Tibial nerve (tissue), 3 donors: ENCODE measurements at regions not wholly inside any gene's neighbourhood (a gene's known extent, or its start where the extent isn't known, plus 50 kb on each side); places are given as distances from the start of the nearest gene placed in this dataset.

ENCODE experiments used
- POLR2A ChIP-seq, 2 donors: fragments of 450-650 bp; IDR thresholded peaks; one replicate each; pipeline ENCODE4 v1.6.1; 2017; ENCODE audit warnings: antibody characterized with exemption in 2 of 2, mild to moderate bottlenecking in 2 of 2, moderate library complexity in 2 of 2
- TF ChIP-seq, protein P1 (sequence below), 5 experiments: fragments of 200-600 bp in 3 of 5; fragments of 450-650 bp in 2 of 5; sonication (generic) in 3 of 5; IDR thresholded peaks; one replicate each; pipeline ENCODE4 v1.5.1; 2016 to 2019; ENCODE audit warnings: antibody characterized with exemption in 5 of 5, mild to moderate bottlenecking in 3 of 5, moderate library complexity in 2 of 5

DNA sequence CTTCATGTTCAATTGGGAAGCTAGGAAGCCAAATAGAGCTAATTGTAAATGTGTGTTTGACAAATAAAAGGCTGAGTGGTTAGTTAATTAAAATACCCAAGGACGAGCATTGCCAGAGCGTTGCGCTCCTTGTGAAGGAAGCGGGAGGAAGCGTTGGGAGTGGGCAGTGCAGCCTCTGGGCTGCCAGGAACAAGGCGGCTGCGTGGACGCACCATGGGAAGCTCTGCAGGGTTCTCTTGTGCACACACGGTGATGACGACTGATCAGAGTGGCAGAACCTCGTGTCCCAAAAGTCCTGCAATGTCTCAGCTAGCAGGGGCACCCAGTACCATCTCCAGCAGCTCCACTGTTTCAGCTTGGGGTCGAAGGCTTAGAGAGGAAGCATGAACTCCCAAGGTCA, 546.6 kb upstream of the TMEM132C start:
- no peak for TF ChIP-seq POLR2A (IDR thresholded peaks at IDR 0.05)
- TF ChIP-seq, protein P1, sequence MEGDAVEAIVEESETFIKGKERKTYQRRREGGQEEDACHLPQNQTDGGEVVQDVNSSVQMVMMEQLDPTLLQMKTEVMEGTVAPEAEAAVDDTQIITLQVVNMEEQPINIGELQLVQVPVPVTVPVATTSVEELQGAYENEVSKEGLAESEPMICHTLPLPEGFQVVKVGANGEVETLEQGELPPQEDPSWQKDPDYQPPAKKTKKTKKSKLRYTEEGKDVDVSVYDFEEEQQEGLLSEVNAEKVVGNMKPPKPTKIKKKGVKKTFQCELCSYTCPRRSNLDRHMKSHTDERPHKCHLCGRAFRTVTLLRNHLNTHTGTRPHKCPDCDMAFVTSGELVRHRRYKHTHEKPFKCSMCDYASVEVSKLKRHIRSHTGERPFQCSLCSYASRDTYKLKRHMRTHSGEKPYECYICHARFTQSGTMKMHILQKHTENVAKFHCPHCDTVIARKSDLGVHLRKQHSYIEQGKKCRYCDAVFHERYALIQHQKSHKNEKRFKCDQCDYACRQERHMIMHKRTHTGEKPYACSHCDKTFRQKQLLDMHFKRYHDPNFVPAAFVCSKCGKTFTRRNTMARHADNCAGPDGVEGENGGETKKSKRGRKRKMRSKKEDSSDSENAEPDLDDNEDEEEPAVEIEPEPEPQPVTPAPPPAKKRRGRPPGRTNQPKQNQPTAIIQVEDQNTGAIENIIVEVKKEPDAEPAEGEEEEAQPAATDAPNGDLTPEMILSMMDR (IDR thresholded peaks at IDR 0.05): no peak
